ENCODE measurements at regions not wholly inside any gene's neighbourhood (a gene's known extent, or its start where the extent isn't known, plus 50 kb on each side); places are given as distances from the start of the nearest gene placed in this dataset.

- no peak overlapping the region for H3K27ac ChIP-seq
- WGBS (ENCODE audit: low lambda C conversion rate, missing lambda C conversion rate): 68% methylated on average over 1 of the region's 1 CpG
- no peaks in the 10 kb centered on the region for H3K9me3 ChIP-seq (ENCODE audit: low read depth)
- no peaks in the 10 kb centered on the region for H3K27me3 ChIP-seq
- no peaks in the 10 kb centered on the region for H3K36me3 ChIP-seq (replicated peaks; ENCODE audit: insufficient read depth, low read depth)
- no peaks in the 10 kb centered on the region for H3K79me2 ChIP-seq
- TF ChIP-seq EZH2phosphoT487 (IDR thresholded peaks at IDR 0.05; ENCODE audit: low read depth, severe bottlenecking, unreplicated experiment) (no peak), EZH2 (IDR thresholded peaks at IDR 0.05; ENCODE audit: borderline replicate concordance) (no peak)
- TF ChIP-seq, protein P1, sequence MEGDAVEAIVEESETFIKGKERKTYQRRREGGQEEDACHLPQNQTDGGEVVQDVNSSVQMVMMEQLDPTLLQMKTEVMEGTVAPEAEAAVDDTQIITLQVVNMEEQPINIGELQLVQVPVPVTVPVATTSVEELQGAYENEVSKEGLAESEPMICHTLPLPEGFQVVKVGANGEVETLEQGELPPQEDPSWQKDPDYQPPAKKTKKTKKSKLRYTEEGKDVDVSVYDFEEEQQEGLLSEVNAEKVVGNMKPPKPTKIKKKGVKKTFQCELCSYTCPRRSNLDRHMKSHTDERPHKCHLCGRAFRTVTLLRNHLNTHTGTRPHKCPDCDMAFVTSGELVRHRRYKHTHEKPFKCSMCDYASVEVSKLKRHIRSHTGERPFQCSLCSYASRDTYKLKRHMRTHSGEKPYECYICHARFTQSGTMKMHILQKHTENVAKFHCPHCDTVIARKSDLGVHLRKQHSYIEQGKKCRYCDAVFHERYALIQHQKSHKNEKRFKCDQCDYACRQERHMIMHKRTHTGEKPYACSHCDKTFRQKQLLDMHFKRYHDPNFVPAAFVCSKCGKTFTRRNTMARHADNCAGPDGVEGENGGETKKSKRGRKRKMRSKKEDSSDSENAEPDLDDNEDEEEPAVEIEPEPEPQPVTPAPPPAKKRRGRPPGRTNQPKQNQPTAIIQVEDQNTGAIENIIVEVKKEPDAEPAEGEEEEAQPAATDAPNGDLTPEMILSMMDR (IDR thresholded peaks at IDR 0.05; ENCODE audit: poor library complexity): no peak
- H2AFZ ChIP-seq: no peak overlapping the region
- DNase-seq (ENCODE audit: low spot score): no peak
- H3K9me2 ChIP-seq (replicated peaks; ENCODE audit: insufficient read depth): no peaks in the 10 kb centered on the region
- no peaks in the 10 kb centered on the region for H4K20me1 ChIP-seq (ENCODE audit: insufficient read depth, poor library complexity, severe bottlenecking)
- H3K4me3 ChIP-seq: no peak overlapping the region
- no peaks in the 10 kb centered on the region for H3K4me1 ChIP-seq (ENCODE audit: insufficient read depth)
- no peak overlapping the region for H3K4me2 ChIP-seq
These were observed 394.7 kb upstream of the KLHL1 start for GRCh38 chr13:70502944-70503343.

GRCh38 chr13:70490320-70490935 is 382.2 kb upstream of the KLHL1 start:
- Histone ChIP-seq H3K4me2 (no peak overlapping the region), H4K20me1 (ENCODE audit: insufficient read depth, poor library complexity, severe bottlenecking) (no peaks in the 10 kb centered on the region), H2AFZ (no peak overlapping the region), H3K36me3 (replicated peaks; ENCODE audit: insufficient read depth, low read depth) (no peaks in the 10 kb centered on the region), H3K79me2 (no peaks in the 10 kb centered on the region), H3K9me2 (replicated peaks; ENCODE audit: insufficient read depth) (no peaks in the 10 kb centered on the region), H3K4me3 (no peak overlapping the region), H3K27ac (no peak overlapping the region), H3K9me3 (ENCODE audit: low read depth) (no peaks in the 10 kb centered on the region), H3K4me1 (ENCODE audit: insufficient read depth) (no peaks in the 10 kb centered on the region), H3K27me3 (no peaks in the 10 kb centered on the region)
- TF ChIP-seq EZH2 (IDR thresholded peaks at IDR 0.05; ENCODE audit: borderline replicate concordance): no peak
- TF ChIP-seq, protein P1 (IDR thresholded peaks at IDR 0.05; ENCODE audit: poor library complexity): no peak
- TF ChIP-seq EZH2phosphoT487 (IDR thresholded peaks at IDR 0.05; ENCODE audit: low read depth, severe bottlenecking, unreplicated experiment): no peak
- no peak for DNase-seq (ENCODE audit: low spot score)
- WGBS (ENCODE audit: low lambda C conversion rate, missing lambda C conversion rate): 94% methylated on average over 2 of the region's 2 CpGs

DNA sequence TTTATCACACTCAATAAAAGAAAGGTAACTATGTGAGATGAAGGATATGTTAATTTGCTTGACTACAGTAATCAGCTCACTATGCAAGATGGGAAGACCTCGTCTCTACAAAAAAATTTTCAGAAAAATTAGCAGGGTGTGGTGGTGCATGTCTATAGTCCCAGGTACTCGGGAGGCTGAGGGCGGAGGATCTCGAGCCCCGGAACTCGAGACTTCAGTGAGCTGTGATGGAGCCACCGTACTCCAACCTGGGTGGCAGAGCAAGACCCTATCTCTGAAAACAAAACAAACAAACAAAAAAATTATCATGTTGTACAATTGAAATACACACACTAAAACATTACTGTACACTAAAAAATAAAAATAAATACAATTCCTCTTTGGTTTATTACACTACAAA is 376.7 kb upstream of the KLHL1 start:
- TF ChIP-seq, protein P1 (IDR thresholded peaks at IDR 0.05; ENCODE audit: poor library complexity): no peak
- TF ChIP-seq EZH2phosphoT487 (IDR thresholded peaks at IDR 0.05; ENCODE audit: low read depth, severe bottlenecking, unreplicated experiment): no peak
- no peak for TF ChIP-seq EZH2 (IDR thresholded peaks at IDR 0.05; ENCODE audit: borderline replicate concordance)
- Histone ChIP-seq H3K9me2 (replicated peaks; ENCODE audit: insufficient read depth) (no peaks in the 10 kb centered on the region), H2AFZ (no peak overlapping the region), H3K4me3 (no peak overlapping the region), H3K9me3 (ENCODE audit: low read depth) (no peaks in the 10 kb centered on the region), H3K4me2 (no peak overlapping the region), H3K79me2 (no peaks in the 10 kb centered on the region), H3K36me3 (replicated peaks; ENCODE audit: insufficient read depth, low read depth) (no peaks in the 10 kb centered on the region), H4K20me1 (ENCODE audit: insufficient read depth, poor library complexity, severe bottlenecking) (no peaks in the 10 kb centered on the region), H3K27ac (no peak overlapping the region), H3K27me3 (no peaks in the 10 kb centered on the region), H3K4me1 (ENCODE audit: insufficient read depth) (no peaks in the 10 kb centered on the region)
- WGBS (ENCODE audit: low lambda C conversion rate, missing lambda C conversion rate): 92% methylated on average over 7 of the region's 7 CpGs
- DNase-seq (ENCODE audit: low spot score): no peak

All from hepatocyte (in vitro differentiated cells).